CD4-positive, alpha-beta T cell treated with Interleukin-6 for 4 hours (primary cell): ENCODE measurements at regions not wholly inside any gene's neighbourhood (a gene's known extent, or its start where the extent isn't known, plus 50 kb on each side); places are given as distances from the start of the nearest gene placed in this dataset.
"Not testable (repeated sequence)": the region's sequence is repeated elsewhere in the genome, so short reads cannot be mapped to it uniquely, and the experiment has no call there.

ENCODE experiments used
- DNase-seq: peaks from one replicate; pipeline ENCODE4 v3.0.0-alpha.2; 2020; ENCODE audit warnings: mixed read lengths

DNA sequence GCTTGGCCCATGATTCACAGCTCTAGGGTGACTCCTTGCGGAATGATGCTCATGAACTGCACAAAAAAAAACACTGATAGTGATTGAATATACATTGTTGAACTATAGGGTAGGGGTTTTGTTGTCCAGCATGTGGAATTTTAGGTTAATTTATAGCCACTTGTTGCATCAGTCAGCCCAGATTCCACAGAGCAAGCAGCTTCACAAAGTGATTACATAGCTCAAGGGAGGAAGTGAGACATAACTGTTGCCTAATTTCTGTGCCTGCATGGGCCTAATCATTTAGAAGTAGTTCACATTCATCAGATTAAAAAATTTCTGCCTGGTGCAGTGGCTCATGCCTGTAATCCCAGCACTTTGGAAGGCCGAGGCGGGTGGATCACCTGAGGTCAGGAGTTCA is 142.2 kb upstream of the ZNF722 start:
- not testable (repeated sequence) for DNase-seq

DNA sequence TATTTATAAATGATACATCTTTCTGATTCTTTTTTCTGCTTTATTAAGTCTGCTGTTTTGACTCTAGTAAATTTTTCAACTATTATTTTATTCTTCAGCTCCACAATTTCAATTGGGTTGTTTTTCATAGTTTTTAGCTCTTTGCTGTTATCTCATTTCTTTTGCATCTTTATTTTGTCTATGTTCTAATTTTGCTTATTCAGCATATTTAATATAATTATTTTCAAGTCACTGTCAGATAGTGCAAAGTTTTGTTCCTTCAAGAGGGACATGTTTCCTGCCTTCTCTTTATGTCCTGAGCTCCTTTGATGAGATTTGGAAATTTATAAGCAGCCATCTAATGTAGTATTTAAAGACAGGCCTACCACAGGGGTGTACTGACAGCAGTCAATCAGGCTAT is 131.5 kb upstream of the ZNF722 start:
- DNase-seq, result no peak

DNA sequence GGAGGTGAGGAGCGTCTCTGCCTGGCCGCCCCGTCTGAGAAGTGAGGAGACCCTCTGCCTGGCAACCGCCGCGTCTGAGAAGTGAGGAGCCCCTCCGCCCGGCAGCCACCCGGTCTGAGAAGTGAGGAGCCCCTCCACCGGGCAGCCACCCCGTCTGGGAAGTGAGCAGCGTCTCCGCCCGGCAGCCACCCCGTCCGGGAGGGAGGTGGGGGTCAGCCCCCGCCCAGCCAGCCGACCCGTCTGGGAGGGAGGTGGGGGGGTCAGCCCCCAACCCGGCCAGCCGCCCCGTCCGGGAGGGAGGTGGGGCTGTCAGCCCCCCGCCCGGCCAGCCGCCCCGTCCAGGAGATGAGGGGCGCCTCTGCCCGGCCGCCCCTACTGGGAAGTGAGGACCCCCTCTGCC is 124.4 kb upstream of the ZNF722 start:
- DNase-seq, result not testable (repeated sequence)

DNA sequence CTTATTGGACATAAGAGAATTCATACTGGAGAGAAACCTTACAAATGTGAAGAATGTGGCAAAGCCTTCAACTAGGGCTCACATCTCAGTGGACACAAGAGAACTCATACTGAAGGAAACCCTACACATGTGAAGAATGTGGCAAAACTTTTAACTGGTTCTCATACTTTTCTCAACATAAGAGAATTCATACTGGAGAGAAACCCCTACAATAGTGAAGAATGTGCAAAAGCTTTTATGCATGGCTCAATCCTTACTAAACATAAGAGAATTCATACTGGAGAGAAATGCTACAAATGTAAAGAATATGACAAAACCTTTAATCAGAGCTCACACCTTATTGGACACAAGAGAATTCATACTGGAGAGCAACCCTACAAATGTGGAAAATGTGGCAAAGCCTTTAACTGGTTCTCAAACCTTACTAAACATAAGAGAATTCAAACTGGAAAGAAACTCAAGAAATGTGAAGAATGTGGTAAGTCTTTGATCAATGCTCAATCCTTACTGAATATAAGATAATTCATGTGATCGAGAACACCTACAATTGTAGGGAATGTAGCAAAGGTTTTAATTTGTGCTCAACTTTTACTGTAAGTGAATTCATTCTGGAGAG is 121.8 kb upstream of the ZNF722 start:
- no peak for DNase-seq

DNA sequence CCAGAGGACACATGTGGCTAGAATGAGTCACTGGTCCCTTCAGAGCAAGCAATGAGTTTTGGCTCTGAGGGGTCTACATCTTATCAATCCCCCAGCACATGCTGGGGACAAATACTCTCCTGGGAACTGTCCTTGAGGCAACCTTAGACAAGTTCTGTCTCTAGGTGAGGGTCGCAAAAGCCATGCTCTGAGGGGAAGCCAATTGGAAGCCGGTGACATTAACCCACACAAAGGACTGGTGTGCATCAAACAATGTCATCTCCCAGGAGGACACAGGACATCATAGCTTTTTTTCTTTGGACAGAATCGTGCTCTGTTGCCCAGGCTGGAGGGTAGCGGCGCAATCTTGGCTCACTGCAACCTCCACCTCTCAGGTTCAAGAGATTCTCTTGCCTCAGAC is 111.6 kb upstream of the ZNF722 start:
- no peak for DNase-seq

DNA sequence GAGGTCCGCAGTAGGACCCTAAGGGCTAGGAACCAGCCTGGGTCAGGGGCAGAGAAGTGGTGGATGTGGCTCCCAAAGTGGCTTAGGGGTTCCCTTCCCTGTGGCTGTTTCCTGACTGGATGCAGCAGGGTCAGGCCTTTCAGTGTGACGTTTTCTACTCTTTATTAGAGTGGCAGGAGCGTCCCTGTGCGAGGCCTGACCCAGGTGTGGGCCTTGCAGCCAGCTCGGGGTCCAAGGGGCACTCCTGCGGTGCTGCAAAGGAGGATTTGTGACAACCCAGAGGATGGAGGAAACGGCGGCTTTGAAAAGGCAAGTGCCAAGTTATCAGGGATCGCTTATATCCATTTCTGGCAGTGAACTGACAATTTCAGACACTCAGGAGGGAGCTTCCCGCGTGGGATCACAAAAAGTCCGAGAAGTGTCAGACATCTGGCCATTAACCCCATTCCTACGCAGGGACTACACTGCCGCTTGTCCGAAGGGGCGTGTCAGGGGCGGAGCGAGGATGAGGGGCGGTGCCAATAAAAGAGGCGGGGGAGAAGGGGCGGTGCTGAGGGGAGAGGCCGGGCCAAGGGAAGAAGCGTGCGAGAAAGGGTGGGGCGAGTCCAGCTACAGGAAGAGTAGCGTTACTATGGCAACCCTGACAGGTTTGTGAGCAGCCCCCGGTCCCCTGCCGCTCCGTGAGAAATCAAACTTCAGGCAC is 98.8 kb upstream of the ZNF722 start:
- DNase-seq, result peak; percentile 88

DNA sequence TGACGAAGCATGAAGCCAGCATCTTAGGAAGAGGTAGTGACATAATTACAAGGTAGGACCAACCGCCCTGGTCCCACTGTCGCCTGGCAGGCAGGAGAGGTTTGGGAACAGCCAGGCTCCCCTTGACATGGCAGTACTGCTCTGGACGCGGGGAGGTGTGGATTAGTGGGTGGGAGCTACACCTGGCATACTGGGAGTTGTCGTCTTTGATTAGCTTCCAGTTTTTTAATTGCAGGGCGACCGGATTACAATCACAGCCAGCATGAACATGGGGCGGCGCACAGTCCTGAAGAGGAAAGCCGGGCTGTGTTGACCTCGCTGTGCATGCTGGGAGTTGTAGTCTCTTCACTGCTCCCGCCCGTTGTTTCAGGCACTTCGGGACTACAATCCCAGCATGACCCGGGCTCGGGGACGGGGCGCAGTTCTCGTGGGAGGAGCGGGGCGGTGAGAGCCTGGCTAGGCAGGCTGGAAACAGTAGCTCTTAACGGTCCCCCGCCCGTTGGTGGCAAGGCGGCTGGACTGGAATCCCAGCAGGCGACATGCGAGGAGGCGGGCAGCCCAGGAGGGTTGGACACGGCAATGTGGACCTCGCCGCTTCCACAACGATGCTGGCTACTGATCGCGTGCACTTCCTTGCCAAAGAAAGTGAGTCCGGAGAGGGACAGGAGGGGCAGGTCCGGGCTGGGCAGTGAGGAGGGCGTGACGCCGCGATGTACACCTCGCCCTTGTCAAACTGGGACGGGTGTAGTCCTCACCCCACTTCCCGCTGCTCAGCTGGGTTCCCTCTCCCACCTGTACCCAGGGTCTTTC is 98.0 kb upstream of the ZNF722 start:
- DNase-seq, result peak; percentile 95

DNA sequence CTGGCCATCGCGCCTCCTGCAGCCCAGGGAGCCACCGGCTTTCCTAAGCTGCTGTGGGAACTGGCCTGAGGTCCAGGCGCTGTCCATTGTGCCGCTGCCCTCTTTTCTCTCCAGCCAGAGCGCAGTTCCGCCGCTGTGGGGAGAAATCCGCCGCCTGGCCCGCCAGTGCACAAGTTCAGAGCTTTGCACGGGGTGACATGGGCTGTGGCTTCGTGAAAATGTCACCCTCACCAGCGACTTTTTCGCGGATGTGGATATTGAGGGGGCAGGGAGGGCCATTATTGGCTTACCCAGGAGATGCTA is 97.5 kb upstream of the ZNF722 start:
- DNase-seq, result peak; percentile 13

DNA sequence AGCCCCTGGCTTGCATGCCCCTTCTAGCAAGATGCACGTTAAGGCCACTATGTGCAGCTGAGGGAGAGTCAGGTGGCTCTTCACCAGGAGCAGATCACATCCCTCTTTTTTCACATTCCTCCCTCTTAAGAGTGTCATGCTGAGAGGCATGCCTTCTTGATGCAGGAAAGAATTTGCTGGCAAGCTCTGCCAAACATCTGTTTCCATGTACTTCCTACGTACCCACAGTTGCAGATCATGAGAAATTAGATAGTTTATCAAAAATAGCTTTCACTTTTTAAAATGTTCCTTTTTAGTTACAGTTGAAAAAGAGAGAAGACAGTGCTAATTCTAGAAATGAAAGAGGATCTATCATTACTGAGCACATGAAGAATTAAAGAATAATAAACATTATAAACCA is 79.7 kb upstream of the ZNF722 start:
- DNase-seq, result no peak

DNA sequence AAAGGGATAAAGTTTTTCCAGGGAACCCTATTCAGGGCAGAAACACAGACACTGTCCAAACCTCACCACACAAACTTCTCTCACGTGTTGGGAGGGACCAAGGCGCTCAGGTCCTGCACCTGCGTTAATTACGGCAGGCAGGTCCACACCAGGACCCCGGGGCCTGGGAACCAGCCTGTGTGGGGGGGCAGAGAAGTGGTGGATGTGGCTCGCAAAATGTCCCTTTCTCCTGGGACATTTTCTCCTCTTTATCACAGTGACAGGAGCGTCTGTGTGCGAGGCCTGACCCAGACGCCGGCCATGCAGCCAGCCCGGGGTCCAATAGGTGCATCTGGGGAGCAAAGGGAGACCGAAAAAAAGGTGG is 73.4 kb upstream of the ZNF722 start:
- no peak for DNase-seq

DNA sequence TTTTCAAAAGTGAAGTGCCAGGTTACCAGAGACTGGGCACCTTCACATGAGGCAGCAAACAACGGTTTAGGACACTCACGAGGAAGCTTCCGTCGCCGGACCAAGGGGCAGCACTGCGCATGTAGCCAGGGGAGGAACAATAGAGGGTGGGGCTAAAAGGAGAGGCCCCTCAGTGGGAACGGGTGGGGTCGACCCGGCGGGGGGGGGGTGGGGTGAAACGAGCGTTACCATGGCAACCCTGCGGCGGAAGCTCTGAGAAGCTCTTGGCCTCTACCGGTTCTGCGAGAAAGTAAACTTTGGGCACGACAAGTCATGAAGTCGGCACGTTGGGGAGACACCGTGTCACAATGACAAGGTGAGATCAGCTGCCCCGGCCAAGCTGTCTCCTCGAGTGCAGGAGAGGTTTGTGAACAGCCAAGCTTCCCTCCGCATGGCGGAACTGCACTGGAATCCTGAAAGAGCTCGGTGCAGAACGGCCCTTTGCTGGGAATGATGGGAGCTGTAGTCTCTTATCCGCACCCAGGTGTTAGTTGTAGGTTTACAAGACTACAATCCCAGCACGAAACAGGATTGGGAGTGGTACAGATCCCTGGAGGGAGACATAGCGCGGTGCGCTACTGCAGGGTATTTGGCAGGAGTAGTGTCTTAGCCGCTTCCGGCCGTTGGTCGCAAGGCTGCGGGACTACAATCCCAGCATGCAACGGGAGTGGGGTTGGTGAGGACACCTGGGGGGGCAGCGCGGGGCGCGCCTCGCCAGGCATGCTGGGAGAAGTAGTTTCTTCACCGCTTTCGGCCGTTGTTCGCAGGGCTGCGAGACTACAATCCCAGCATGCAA is 72.8 kb upstream of the ZNF722 start:
- DNase-seq, result peak; percentile 94

DNA sequence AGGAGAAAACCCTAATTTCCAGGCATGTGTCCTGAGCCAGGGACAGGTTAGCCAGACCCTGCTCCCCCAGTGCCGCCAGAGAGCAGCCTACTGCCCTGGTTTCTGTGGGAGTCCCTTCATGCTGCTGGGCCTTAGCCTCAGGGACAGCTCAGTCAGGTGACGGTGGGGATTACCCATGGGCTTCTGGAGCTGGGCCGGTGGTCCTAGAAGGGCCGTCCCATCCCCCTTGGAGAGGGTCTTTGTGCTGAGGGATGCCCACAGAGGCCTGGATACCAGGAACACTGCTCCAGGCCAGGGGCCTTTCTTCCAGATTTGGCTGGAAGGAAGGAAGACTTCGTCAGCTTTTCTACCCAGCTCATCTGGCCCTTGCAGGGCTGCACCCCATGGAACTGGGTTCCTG is 71.4 kb upstream of the ZNF722 start:
- DNase-seq, result no peak

DNA sequence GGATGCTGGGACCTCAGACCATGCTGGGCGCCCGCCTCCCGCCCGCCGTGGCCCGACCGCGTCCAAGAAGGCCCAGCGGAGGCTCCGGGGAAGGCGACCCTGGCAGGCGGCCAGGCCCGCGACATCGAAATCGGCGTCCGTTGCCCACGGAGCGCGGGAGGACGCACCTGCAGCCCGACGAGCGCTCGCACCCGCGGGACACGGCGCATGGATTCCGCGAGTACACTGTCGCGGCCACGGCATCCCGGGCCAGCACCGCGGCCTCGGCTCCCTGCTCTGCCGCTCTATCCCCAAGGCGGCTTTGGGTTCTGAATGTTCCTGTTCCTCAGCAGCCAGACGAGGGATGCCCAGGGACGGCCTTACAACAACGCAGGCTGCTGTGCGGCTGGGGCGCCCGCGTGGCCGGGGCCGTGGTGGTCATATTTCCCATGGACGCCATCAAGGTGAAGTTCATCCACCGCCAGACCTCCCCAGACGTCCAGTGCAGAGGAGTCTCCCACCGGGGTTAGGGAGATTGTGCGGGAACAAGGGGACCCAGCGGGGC is 67.5 kb upstream of the ZNF722 start:
- DNase-seq, result no peak

DNA sequence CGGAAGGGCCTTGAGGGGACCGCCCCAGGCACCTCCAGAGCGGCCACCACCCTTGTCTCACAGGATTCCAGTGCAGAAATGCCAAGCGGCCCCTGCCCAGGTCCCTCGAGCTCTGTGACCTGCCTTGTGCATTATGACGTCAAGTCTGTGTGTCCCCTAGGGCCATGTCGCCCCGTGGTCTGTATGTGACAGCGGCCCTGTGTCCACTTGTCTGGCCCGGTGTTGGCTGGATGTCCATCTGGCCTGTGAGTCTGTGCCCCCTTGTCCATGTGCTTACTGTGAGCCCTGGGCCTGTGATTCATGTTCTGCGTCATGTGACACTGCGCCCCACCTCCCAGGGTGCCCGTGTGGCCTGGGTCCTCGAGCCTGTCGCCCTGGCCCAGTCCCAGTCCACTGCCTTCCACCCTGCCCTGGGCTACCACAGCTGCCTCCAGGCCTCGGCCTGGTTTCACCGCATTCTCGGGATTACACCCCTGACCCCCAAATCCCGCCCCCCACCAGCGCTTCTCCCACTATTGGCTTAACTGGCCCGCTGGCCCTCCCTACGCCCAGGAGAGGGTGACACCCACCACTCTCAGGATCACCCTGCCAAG is 66.6 kb upstream of the ZNF722 start:
- DNase-seq, result no peak
